Effector memory CD8-positive, alpha-beta T cell (primary cell): ENCODE measurements at regions not wholly inside any gene's neighbourhood (a gene's known extent, or its start where the extent isn't known, plus 50 kb on each side); places are given as distances from the start of the nearest gene placed in this dataset.
"Not testable (repeated sequence)": the region's sequence is repeated elsewhere in the genome, so short reads cannot be mapped to it uniquely, and the experiment has no call there.

Source experiments
- ATAC-seq: fragments of 150-1000 bp; cut with Tn5 transposase; replicated peaks from 2 replicates; pipeline ENCODE4 v1.10.0; 2021; ENCODE audit warnings: mild to moderate bottlenecking, moderate library complexity
- DNase-seq, 3 experiments: peaks; one replicate each; pipeline ENCODE4 v3.0.0; 2021
- H3K27ac Mint-ChIP-seq, 2 donors: one replicate each; pipeline ENCODE4 v1.8.0; 2022; ENCODE audit warnings: mild to moderate bottlenecking in 2 of 2, mixed read lengths in 2 of 2, moderate library complexity in 2 of 2
- H3K27me3 Mint-ChIP-seq, 2 donors: one replicate each; pipeline ENCODE4 v1.8.0; 2022; ENCODE audit warnings: mixed read lengths in 2 of 2
- H3K36me3 Mint-ChIP-seq: one replicate; pipeline ENCODE4 v1.8.0; 2022; ENCODE audit warnings: mild to moderate bottlenecking, moderate library complexity, mixed read lengths; ENCODE audit not compliant: insufficient read depth
- H3K4me1 Mint-ChIP-seq, 2 donors: one replicate each; pipeline ENCODE4 v1.8.0; 2022; ENCODE audit warnings: low read depth in 2 of 2, mixed read lengths in 2 of 2
- H3K4me3 Mint-ChIP-seq, 2 donors: one replicate each; pipeline ENCODE4 v1.8.0; 2022; ENCODE audit warnings: mild to moderate bottlenecking in 2 of 2, mixed read lengths in 2 of 2, moderate library complexity in 2 of 2
- H3K9me3 Mint-ChIP-seq, 2 donors: one replicate each; pipeline ENCODE4 v1.8.0; 2022; ENCODE audit warnings: mixed read lengths in 2 of 2

- Mint-ChIP-seq H3K27me3 (peaks cover 0 to 5% of the 10 kb centered on the region in 2 donors), H3K4me1 (no peaks in the 10 kb centered on the region), H3K36me3 (no peaks in the 10 kb centered on the region), H3K4me3 (no peak overlapping the region), H3K27ac (no peak overlapping the region), H3K9me3 (no peaks in the 10 kb centered on the region)
- ATAC-seq (no peak), DNase-seq (no peak)
Observed at GRCh38 chr2:61742955-61743354, 110.9 kb downstream of the FAM161A start.

DNA sequence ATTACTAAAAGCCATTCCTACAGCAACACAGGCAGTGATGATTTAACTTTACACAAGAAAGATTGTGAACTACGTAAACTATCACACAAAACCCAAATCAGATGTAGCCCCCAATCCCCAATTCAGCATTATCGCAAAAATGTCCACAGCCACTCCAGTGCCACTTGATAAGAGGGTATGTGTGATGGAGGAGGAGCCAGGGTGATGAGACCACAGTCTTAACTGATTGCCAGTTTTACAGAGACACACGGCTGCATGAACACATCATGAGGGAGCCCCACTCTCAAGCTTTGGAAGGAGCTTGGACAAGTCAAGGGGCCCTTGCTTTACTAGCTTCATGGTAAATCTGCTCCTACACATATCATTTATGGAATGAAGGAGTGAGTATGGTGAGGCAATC lies 116.0 kb downstream of the FAM161A start:
- Mint-ChIP-seq H3K9me3 (no peaks in the 10 kb centered on the region), H3K27ac (no peak overlapping the region), H3K4me1 (no peaks in the 10 kb centered on the region), H3K27me3 (peaks cover 0 to 14% of the 10 kb centered on the region in 2 donors), H3K36me3 (no peaks in the 10 kb centered on the region), H3K4me3 (no peak overlapping the region)
- DNase-seq, result no peak
- ATAC-seq, result no peak

GRCh38 chr2:61736953-61737352 lies 116.9 kb downstream of the FAM161A start:
- Mint-ChIP-seq H3K4me1 (no peaks in the 10 kb centered on the region), H3K27me3 (peaks cover 0 to 14% of the 10 kb centered on the region in 2 donors), H3K9me3 (no peaks in the 10 kb centered on the region), H3K4me3 (no peak overlapping the region), H3K27ac (no peak overlapping the region), H3K36me3 (no peaks in the 10 kb centered on the region)
- ATAC-seq, result no peak
- no peak for DNase-seq

- Mint-ChIP-seq H3K9me3 (no peaks in the 10 kb centered on the region), H3K4me3 (no peak overlapping the region), H3K27ac (no peak overlapping the region), H3K4me1 (no peaks in the 10 kb centered on the region), H3K36me3 (no peaks in the 10 kb centered on the region), H3K27me3 (peaks cover 0 to 14% of the 10 kb centered on the region in 2 donors)
- DNase-seq (no peak), ATAC-seq (no peak)
Observed at GRCh38 chr2:61733563-61733962, 120.3 kb downstream of the FAM161A start.

DNA sequence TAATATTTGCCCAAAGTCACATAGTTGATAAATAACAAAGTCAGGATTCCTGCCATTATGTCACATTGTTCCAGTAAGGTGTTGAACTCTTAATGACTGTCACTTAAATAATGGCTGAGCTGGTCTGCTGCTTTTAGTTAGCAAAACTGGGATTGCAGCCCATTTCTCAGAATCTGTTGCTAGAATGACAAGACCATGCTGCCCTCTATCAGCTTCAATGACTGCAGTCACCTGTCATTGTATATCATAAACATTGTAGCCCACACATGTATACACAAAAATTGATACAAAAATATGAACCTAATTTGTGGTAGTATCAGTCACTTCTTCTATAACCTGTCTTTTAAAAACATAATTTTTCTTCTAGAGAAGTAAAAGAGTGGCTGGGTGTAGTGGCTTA lies 121.1 kb downstream of the FAM161A start:
- Mint-ChIP-seq H3K27me3 (peaks cover 0 to 14% of the 10 kb centered on the region in 2 donors), H3K36me3 (no peaks in the 10 kb centered on the region), H3K4me3 (no peak overlapping the region), H3K9me3 (no peaks in the 10 kb centered on the region), H3K27ac (no peak overlapping the region), H3K4me1 (no peaks in the 10 kb centered on the region)
- DNase-seq, result no peak
- ATAC-seq, result no peak

DNA sequence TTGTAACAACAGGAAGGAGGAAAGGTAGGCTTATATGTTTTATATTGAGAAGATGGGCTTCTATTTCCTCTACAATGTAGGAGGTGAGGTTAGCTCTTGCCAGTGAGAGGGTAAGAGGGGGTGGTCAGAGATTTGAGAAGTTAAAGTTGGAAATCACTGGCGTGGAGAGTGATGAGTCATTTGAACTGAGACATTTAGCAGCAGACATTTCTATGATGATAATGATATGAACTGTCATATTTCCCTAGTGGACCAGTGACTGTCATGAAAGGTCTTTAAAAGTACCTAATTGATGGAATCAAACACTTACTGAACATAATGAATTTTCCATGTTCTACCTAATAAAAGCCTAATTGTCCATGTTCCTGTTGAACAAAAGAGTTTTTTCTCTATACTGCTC lies 126.1 kb downstream of the FAM161A start:
- Mint-ChIP-seq H3K9me3 (peaks cover 4 to 12% of the 10 kb centered on the region in 2 donors), H3K27me3 (no peaks in the 10 kb centered on the region), H3K27ac (peak overlapping the region in 1 of 2 donors; percentile 4), H3K36me3 (no peaks in the 10 kb centered on the region), H3K4me3 (no peak overlapping the region), H3K4me1 (no peaks in the 10 kb centered on the region)
- no peak for ATAC-seq
- no peak for DNase-seq

- Mint-ChIP-seq H3K4me3 (no peak overlapping the region), H3K9me3 (peaks cover 4 to 12% of the 10 kb centered on the region in 2 donors), H3K27me3 (no peaks in the 10 kb centered on the region), H3K4me1 (no peaks in the 10 kb centered on the region), H3K27ac (no peak overlapping the region), H3K36me3 (no peaks in the 10 kb centered on the region)
- DNase-seq (no peak), ATAC-seq (no peak)
Observed at GRCh38 chr2:61726456-61727209, 127.2 kb downstream of the FAM161A start.

DNA sequence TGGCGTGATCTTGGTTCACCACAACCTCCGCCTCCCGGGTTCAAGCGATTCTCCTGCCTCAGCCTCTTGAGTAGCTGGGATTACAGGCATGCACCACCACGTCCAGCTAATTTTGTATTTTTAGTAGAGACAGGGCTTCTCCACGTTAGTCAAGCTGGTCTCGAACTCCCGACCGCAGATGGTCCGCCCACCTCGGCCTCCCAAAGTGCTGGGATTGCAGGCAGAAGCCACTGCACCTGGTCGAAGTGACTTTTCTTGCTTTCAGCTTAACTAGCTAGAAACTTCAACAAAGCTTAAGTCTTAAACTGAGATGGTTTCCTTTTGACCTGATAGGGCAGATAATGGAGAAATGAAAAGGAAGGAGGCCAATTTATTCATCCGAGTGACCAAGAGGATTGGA lies 130.5 kb downstream of the FAM161A start:
- not testable (repeated sequence) for H3K27me3 Mint-ChIP-seq, H3K27ac Mint-ChIP-seq, ATAC-seq, DNase-seq, H3K4me1 Mint-ChIP-seq, H3K4me3 Mint-ChIP-seq, H3K36me3 Mint-ChIP-seq
- H3K9me3 Mint-ChIP-seq, result peaks cover 4 to 12% of the 10 kb centered on the region in 2 donors

GRCh38 chr2:61722800-61723199 lies 131.1 kb downstream of the FAM161A start:
- H3K9me3 Mint-ChIP-seq, result peaks cover 4 to 12% of the 10 kb centered on the region in 2 donors
- peaks cover 0 to 7% of the 10 kb centered on the region in 2 donors for H3K27me3 Mint-ChIP-seq
- H3K4me3 Mint-ChIP-seq, result no peak overlapping the region
- H3K36me3 Mint-ChIP-seq, result no peaks in the 10 kb centered on the region
- H3K4me1 Mint-ChIP-seq, result no peaks in the 10 kb centered on the region
- no peak overlapping the region for H3K27ac Mint-ChIP-seq
- DNase-seq, result no peak
- no peak for ATAC-seq

- Mint-ChIP-seq H3K27ac (no peak overlapping the region), H3K9me3 (peaks cover 4 to 12% of the 10 kb centered on the region in 2 donors), H3K4me1 (no peaks in the 10 kb centered on the region), H3K27me3 (peaks cover 0 to 7% of the 10 kb centered on the region in 2 donors), H3K36me3 (no peaks in the 10 kb centered on the region), H3K4me3 (no peak overlapping the region)
- ATAC-seq (no peak), DNase-seq (no peak)
Observed at GRCh38 chr2:61722318-61722717, 131.5 kb downstream of the FAM161A start.

- Mint-ChIP-seq H3K4me3 (no peak overlapping the region), H3K27me3 (peaks cover 0 to 7% of the 10 kb centered on the region in 2 donors), H3K27ac (no peak overlapping the region), H3K4me1 (no peaks in the 10 kb centered on the region), H3K9me3 (peaks cover 0 to 7% of the 10 kb centered on the region in 2 donors), H3K36me3 (no peaks in the 10 kb centered on the region)
- DNase-seq (no peak), ATAC-seq (no peak)
Observed at GRCh38 chr2:61721382-61721781, 132.5 kb downstream of the FAM161A start.

GRCh38 chr2:61720911-61721310 lies 132.9 kb downstream of the FAM161A start:
- H3K36me3 Mint-ChIP-seq, result no peaks in the 10 kb centered on the region
- DNase-seq (no peak), ATAC-seq (no peak)
- no peak overlapping the region for H3K27ac Mint-ChIP-seq
- peaks cover 0 to 7% of the 10 kb centered on the region in 2 donors for H3K27me3 Mint-ChIP-seq
- peaks cover 0 to 3% of the 10 kb centered on the region in 2 donors for H3K9me3 Mint-ChIP-seq
- no peak overlapping the region for H3K4me3 Mint-ChIP-seq
- no peaks in the 10 kb centered on the region for H3K4me1 Mint-ChIP-seq

DNA sequence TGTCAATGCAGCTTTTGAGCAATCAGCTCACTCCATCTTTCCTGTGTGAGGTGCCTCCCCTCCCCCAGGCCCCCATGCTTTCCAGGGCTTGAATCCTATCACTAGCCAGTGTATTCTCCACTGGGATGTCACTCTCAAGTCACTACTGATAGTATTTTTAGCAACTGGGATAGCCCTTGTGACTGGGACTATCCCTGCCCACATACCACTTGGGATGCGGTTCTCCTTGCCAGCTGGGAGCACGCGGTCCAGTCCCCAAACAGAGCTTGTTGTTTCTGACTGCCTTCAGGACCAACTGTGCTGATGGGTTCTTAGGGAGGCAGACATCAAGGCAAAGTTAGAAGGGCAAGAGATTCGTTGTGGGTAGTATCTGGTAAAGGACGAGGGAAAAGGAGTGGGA lies 134.9 kb downstream of the FAM161A start:
- no peak overlapping the region for H3K4me3 Mint-ChIP-seq
- H3K4me1 Mint-ChIP-seq, result no peaks in the 10 kb centered on the region
- H3K9me3 Mint-ChIP-seq, result no peaks in the 10 kb centered on the region
- no peaks in the 10 kb centered on the region for H3K36me3 Mint-ChIP-seq
- ATAC-seq, result no peak
- H3K27me3 Mint-ChIP-seq, result peaks cover 0 to 7% of the 10 kb centered on the region in 2 donors
- no peak for DNase-seq
- H3K27ac Mint-ChIP-seq, result no peak overlapping the region

DNA sequence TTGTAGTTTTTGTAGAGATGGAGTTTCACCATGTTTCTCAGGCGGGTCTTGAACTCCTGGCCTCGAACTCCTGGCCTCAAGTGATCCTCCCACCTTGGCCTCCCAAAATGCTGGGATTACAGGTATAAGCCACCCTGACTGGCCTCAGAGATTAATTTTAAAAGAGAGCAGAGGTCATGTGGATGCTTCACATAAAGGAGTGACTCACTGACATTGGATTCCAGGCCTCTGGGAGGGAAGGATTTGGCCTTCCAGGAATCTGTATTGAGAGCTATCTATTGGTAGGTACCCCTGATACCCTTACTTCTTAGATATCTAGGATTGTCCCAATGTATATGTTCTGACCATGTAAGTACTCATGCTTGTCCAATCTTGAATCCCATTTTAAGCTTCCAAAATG lies 138.4 kb downstream of the FAM161A start:
- H3K27me3 Mint-ChIP-seq, result peaks cover 0 to 7% of the 10 kb centered on the region in 2 donors
- no peak for DNase-seq
- no peaks in the 10 kb centered on the region for H3K9me3 Mint-ChIP-seq
- no peaks in the 10 kb centered on the region for H3K4me1 Mint-ChIP-seq
- no peak overlapping the region for H3K27ac Mint-ChIP-seq
- no peaks in the 10 kb centered on the region for H3K36me3 Mint-ChIP-seq
- H3K4me3 Mint-ChIP-seq, result no peak overlapping the region
- ATAC-seq, result no peak
